GM18870 (cell line): ENCODE measurements at regions not wholly inside any gene's neighbourhood (a gene's known extent, or its start where the extent isn't known, plus 50 kb on each side); places are given as distances from the start of the nearest gene placed in this dataset.
A peak's percentile ranks its signal among the peaks of the same experiment; 100 is the strongest.
"Not testable (repeated sequence)": the region's sequence is repeated elsewhere in the genome, so short reads cannot be mapped to it uniquely, and the experiment has no call there.

ENCODE experiments used
- ATAC-seq: cut with Tn5 transposase; IDR thresholded peaks from one replicate; pipeline ENCODE4 v1.9.1; 2021; ENCODE audit warnings: moderate library complexity; ENCODE audit not compliant: unreplicated experiment

DNA sequence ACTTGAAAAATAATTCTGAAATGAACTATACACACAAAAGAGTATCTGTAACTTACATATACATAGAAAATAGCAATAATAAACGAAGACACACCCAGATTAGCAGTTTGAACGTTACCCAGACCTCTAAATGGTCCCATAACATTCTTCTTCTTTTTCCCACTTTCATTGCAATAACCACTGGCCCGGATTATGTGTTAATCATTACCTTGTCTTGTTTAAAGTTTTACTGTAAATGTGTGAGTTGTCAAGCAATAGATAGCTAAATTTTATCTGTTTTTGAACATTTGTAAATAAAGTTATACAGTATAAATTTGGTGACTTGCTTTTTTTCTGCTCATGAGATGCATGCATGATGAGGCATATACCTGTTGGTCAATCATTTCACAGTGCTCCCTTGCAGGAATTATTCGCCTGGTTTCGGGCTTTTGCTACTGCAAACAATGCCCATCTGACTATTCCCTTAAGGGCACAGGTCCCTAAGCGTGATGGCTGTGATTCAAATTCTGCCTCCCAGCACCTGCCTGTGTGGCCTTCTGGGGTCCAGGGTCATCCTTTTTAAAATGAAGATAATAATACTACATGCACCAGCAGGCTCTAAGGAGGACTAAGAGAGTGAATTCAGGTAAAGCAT is 66.1 kb downstream of the GADD45G start:
- no peak for ATAC-seq

DNA sequence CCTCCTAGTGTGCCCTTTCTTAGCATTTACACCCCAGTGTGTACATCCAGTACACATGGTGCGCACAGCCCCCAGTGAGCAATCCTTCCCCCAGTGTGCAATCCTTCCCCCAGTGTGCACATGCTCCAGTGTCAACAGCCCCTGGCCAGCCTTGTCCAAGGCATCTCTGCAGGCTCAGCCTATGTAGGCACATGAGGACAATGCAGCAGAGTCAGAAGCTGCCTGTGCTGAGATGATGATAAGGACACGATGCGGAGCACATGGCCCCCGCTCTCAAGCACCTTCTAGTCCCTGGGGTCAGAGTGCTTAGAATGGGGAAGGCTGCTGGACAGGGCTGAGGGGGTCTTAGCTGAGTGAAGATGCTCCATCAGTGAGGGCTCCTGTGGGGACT is 69.8 kb downstream of the GADD45G start:
- ATAC-seq, result no peak

DNA sequence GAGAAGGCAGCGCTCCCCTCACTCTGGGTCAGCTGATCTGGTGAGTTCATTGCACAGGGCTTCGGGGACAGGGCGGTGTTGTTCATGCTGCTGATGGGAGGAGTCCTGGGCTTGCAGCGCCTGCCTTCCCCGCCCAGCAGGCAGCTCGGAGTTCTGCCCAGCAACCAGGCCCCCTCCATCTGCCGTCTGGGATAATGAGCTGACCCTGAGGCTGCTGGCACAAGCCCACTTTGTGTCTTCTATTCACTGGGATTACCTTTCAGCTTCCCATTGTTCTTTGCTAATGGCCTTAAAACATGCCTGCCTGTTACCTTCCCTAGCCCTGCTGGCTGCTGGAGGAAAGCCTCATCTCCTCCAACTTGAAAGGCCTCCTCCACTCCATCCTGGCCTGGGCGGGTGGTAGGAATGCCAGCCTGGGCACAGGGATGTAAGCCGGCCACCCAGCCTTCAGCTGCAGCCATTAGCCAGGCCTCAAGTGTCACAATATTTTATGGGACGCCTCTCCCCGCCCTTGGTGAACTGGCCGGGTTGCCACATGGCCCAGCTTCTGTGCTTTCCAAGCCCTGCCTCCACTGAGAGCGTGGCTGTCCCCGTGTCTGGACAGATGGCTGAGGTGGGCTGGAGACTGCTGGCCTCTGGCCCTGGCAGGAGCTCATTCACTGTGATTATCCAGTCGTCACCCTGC is 70.4 kb downstream of the GADD45G start:
- no peak for ATAC-seq

DNA sequence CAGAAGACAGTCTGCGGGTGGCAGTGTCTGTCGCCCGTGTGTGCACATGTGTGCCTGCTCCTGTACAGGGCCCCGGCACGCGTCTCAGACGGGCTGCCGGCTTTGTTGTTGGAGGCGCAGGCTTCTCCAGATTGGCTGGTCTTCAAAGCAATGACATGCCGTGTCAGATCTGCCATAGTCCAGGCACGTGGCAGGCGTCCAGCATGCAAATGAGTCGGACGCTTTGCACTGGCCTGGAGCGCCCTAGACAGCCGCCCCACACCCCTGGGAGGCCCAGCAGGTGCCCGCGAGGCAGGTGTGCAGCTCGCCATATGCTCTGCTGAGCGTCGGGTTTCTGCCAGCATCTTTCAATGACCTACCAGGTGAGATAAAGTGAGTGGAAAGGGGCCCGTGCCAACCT is 71.5 kb downstream of the GADD45G start:
- ATAC-seq, result no peak

DNA sequence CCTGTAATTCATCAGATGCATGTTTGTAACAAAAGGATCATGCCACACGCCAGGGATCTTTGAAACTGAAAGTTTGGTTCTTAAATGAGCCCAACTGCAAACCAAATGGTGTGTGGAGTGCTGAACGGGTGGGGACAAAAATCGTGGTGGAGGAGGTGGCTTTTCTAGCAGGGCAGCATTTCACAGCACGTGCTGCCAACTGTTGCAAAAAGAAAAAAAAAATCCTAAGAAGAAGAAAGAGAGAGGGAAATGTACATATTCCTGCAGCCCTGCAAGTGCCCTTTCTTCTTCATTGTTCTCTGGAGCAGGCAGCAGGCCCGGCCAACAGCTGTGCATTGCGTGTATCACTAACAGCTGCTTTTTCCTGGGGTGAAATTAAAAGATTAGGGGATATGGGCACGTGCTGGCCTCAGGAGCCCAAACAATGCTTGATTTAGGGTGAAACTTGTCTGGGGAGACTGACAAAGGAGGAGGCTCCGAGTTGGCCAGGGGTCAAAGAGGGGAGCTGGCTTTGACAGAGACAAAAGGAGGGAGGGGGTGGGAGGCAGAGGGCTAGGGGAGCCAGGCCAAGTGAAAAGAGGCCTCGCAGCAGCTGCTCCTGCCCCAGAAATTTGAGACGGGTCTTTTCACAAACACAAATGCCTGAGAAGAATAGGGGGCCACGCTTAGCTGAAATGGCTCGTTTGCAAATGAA is 73.0 kb downstream of the GADD45G start:
- no peak for ATAC-seq

DNA sequence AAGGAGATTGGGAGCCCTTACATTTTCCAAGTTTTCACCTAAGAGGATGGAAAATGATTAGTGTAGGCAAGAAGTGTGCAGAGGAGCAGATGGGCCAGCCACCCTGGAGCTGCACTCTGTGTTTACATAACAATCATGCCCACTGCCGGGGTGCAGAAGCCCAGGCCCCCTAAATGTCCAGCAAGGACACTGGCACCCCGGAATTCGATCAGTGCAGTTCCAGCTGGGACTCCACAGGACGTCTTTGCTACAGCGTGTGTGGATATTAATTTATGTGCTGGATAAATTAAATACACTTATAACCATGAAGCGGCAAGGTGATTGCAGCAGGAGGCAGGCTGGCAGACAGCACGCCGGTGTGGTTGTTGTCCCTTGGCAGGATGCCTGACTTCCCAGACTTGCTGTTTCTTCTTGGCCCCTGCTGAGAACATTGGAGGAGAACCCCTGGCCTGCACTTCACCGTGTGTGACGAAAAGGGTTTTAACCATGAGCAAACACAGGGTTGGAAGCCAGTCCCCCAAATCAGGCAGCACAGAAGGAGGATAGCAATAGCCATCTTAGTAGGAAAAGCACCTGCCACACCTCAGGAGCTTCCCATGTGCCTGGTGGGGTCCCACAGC is 73.7 kb downstream of the GADD45G start:
- no peak for ATAC-seq

DNA sequence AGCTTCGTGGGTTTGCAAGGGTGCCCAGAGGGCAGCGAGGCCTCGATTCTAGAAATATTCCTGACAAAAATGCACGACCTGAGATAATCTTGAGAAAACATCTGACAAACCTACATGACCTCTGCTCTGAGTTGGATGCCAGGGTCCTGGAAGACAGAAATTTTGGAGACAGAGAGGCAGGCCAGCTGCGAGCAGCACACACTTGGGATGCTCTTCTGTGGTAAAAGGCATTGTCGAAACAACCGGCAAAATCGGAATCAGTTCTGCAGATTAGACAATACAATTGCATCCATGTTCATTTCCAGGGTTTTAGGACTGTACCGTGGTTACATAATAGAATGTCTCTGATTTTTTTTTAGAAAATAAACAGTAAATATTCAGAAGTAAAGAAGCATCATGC is 74.2 kb downstream of the GADD45G start:
- no peak for ATAC-seq

DNA sequence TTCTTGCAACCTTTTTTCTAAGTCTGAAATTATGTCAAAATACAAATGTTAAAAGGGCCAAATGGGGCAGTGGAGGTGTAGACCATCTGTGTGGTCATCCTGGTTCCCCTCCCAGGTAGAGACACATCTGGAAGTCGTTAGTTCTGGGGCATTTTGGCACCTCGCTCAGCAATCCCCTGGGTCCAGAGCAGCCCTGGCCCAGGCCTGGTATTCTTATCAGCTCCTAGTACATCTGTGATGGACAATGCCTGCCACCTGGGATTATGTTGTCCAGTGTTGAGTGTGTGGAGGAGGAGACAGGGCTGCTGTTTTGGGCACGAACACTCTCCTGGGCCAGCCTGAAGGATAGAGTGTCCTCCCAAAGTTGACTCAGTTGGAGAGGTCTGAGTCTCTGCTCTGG is 74.8 kb downstream of the GADD45G start:
- no peak for ATAC-seq

DNA sequence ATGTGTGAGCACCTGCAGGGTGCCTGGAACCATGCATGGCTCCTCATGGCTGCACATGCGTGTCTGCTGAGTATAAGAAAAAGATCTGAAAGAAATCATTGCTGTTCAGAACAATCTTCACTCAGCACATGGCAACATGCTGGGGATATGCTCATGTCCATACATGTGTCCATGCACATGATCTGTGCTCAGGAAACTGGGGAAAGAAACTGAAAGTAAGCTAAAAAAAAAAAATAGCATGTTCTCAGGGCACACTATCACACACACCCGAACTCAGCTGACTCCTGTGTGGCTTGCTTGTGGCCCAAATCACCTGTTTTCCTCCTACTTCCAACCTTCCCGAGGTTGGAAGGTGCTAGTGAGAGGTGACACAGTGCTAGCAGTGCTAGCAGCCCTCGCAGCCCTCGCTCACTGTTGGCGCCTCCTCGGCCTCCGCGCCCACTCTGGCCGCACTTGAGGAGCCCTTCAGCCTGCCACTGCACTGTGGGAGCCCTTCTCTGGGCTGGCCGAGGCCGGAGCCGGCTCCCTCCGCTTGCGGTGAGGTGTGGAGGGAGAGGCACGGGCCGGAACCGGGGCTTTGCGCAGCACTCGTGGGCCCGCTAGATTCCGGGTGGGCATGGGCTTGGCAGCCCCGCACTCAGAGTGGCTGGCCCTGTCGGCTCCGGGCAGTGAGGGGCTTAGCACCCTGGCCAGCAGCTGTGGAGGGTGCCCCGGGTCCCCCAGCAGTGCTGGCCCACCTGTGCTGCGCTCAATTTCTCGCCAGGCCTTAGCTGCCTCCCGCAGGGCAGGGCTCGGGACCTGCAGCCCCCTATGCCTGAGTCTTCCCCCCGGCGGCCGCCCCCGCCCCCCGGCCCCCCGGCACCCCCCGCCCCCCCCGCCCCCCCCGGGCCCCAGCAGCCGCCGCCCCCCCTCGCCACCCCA is 76.0 kb downstream of the GADD45G start:
- no peak for ATAC-seq

DNA sequence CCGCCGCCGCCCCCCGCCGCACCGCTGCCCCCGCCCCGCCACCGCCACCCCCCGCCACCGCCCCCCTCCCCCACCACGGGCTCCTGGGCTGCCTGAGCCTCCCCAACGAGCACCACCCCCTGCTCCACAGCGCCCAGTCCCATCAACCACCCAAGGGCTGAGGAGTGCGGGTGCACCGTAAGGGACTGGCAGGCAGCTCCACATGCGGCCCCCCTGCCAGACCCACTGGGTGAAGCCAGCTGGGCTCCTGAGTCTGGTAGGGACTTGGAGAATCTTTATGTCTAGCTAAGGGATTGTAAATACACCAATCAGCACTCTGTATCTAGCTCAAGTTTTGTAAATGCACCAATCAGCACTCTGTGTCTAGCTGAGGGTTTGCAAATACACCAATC is 76.7 kb downstream of the GADD45G start:
- ATAC-seq, result not testable (repeated sequence)

DNA sequence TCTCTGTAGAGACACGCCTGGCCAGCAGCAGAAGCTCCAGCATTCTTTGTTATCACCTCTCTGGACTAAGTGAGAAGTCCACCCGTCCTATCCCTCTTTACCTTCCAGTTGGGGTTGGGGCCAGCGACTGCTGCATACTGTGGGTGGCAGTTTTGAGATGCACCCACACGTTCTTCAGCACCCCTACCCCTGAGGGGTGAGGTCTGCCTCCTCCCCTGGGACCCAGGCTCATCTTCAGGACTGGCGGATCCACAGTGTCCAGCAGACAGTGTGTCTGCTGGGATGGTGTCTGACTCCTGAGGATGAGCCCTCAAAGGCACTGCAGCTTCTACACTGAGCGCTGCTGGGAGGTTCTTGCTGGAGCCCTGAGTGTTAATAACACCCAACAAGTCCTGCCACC is 78.8 kb downstream of the GADD45G start:
- no peak for ATAC-seq

DNA sequence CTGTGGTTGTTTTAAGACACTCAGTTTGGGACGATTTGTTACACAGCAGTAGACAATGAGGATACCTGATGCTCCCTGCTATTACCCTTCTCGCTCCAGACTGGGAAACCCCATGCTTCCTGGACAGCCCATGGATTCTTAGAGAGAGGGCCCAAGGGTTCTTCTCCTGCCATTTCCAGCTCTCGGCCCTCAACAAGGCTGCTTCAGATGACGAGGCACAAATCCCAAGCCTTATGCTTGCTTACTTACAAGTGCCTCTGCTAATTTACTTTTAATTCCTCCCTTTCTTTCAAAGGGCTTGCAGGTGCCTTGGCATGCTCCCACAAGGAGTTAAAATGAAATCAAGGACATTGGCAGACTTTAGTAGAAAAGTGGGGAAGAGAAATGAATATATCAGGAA is 79.4 kb downstream of the GADD45G start:
- ATAC-seq, result no peak

DNA sequence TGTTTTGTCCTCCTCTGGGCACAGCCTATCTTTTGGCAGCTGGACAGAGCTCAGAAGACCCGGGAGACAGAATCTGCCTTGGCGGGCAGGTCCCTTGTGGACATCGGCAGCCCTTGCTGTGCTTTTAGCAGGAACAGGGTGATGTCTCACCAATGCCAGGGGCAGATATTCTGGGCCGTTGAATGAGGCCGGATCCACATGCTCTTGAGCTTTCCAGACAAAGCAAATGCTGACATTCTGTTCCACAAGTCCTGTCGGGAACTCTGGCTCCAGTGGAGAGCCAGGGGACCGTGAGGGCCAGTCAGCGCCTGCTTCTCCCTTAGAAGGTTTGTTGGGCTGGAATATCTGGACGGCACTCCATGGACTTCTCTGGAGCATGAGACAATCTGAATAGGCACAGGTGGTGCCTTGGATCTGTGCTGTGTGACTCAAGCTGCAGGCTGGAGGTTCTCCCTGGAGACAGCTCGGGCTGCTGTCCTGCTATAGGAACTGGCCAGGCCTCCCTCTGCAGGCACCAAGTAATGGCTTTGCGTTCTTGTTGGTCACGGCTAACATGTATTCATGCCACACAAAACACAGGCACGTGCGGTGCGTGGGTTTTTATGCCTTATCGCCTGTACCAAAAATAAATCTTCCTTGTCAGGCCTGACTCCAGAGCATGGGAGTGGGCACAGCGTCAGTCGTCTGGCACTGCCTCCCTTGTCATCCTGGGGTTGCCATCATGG is 80.3 kb downstream of the GADD45G start:
- ATAC-seq, result no peak

DNA sequence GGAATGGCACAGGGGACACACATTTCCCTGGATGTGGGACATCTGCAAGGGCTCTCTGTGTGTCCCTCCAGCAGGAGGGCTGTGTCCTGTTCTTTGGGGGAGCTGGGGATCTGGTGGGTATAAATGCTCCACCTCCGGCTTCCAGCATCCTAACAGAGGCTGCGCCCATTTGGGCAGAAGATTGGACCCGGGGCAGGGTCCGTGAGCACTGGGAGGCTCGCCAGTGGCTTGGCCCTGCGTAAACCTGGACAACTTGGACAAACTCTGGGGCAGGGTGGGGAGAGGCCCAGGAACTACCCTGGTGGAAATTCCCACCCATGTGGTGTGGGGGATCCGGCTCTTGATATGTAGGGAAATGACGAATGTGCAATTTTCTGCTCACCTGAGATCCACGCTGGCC is 80.9 kb downstream of the GADD45G start:
- ATAC-seq, result no peak

DNA sequence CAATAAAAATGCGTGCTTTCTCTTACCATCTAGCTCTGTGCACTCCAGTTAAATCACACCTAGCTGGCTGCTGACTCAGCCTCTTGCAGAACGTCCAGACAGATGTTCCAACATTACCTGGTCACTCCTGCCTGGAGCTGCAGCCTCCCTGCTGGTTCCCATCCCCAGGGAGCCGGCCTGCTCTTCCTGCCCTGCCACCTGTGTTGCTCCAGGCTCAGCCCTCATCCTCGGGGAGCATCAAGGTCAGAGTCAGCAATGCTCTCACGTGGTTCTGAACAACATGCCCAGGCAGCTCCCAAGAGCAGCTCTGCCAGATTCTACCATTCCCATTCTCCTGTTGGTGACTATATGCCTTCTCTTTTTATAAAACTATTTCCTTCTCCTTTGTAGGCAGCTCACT is 81.3 kb downstream of the GADD45G start:
- no peak for ATAC-seq

DNA sequence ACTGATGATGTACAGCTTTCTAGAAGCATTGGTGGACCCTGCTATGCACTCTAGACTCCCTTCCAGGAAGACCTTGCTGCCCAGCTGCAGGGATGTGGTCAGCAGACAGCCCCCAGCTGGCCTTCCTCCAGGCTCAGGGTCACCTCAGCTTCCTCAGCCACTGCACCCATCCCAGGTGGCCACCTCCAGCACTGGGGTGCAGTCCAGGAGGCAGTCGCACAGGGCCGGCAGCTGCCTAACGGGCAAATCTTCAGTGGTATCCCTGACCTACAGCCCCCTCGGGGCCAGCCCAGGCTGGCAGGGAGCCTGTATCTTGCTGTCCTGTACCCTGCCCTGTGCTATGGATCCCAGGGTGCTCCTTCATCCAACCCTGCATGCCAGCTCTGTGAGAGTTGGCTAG is 81.8 kb downstream of the GADD45G start:
- no peak for ATAC-seq

DNA sequence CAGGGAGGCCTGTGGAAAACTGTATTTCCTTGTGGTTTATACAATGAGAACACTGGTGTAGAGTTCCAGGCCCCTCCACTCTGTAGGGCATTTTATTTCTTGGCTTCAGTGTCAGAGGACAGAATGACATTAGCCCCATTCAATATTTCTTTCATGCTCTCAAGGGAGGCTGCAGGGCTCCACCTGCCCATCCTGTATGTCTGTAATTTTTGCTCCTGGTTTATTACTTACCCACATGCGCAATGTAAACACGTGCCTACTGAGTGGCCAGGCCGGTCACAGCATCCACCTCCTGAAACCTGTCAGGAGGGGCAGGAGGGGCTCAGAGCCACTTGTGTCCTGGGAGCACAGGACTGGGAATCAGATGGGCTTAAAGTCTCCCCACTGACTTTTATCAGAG is 82.4 kb downstream of the GADD45G start:
- ATAC-seq, result no peak

DNA sequence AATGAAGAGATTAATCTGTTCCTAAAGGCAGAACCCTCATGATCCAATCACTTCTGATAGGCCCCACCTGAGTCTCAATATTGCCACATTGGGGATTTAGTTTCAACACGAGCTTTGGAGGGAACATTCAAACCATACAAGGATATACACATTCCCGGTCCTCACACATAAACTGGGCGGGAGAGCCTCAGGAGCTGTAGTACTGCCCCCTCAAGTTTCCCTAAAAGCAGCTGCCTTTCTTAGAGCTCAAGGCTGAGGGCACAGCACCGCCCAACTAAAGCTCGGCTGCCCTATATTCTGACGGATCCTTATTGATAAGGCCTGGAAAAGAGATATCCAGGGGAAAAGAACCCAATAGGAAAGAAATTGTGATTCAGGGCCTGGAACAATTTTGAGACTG is 83.0 kb downstream of the GADD45G start:
- ATAC-seq, result no peak

DNA sequence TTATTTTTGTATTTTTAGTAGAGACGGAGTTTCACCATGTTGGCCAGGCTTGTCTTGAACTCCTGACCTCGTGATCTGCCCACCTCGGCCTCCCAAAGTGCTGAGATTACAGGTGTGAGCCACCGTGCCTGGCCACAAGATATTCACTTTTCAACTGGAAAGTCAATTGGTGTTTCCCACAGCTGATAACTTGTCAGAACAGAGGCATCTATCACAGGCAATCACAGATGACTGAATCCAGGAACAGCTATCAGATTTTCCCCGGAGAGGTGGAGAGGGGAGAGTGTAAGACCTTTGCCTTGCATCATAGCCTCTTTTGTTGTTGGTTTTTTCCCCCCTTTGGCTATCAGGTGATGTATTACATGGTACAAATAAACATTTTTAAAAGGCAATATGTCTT is 84.5 kb downstream of the GADD45G start:
- ATAC-seq, result not testable (repeated sequence)

DNA sequence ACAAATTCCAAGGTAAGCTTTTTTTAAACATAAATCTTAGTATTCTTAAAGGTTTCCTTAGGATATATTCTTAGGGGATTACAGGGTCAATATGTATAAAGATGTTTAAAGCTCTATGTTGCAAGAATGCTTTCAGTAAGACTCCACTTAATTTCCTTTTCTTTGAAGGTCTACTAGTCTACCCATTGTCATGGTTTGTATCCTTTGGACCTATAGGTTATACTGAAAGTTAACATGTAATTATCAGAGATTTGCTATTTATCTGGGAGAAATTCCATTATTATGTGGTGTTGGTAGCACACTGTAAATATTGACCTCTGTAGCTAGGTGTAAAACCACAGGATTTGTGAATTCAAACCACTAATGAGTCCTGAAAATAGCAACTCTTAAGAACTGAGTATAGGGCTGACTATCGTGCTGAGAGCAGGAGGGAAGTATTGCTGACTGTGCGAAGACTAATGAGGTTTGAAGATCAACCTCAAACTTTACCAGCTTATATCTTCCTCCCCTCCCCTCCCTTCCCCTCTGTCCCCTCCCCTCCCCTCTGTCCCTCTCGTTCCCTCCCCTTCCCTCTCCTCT is 85.6 kb downstream of the GADD45G start:
- ATAC-seq, result peak; percentile 93
